Inflammatory macrophage (primary cell): ENCODE measurements at regions not wholly inside any gene's neighbourhood (a gene's known extent, or its start where the extent isn't known, plus 50 kb on each side); places are given as distances from the start of the nearest gene placed in this dataset.
"Not testable (repeated sequence)": the region's sequence is repeated elsewhere in the genome, so short reads cannot be mapped to it uniquely, and the experiment has no call there.

Experiments
- DNase-seq, 2 donors: peaks; one replicate each; pipeline ENCODE4 v3.0.0-alpha.2; 2020 to 2022

DNA sequence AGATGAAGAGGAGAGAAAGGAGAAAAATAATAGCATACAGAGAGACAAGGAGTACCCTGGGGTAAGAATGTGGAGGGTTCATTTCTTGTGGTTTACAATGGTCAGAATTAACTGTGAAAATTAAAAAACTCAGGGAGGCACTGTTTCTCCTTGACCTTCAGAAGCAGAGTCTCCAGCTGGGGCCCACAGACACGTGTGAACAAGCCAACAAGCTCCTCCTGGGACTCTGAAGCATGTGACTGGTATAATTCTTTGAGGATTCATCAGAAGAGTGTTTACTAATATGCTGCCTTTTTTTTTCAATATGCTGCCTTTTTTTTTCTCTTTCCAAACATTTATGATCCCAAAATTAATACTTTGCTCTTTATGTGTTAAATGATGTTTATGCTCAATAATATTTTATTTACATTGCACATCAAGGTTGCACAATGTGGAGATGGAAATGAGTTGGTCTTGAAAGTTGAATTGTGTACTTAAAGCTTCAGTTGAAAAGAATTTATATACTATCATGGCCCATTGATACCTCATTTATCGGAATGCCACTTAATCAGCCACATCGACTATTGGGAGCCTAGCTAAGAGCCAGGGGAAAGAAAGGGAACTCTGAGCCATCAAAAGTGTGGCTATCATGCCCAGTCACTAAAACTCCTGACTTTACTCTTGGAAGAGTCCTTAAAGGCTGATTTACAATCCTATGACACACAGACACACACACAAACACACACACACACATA is 134.7 kb upstream of the RHOBTB1 start:
- no peak for DNase-seq

DNA sequence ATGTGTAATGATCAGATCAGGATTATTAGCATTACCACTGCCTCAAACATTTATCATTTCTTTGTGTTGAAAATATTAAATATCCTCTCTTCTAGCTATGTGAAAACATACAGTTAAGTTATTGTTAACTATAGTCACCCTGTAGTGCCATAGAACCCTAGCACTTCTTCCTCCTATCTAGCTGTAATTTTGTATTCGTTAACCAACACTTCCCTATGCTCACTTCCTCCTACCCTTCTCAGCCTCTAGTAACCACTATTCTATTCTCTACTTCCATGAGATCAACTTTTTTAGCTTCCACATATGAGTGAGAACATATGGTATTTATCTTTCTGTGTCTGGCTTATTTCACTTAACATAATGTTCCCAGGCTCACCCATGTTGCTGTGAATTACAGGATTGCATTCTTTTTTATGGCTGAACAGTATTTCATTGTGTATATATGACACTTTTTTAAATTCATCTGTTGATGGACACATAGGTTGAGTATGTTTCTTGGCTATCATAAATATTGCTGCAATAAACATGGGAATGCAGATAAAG is 132.7 kb upstream of the RHOBTB1 start:
- peak in 1 of 2 donors; percentile 14 for DNase-seq

DNA sequence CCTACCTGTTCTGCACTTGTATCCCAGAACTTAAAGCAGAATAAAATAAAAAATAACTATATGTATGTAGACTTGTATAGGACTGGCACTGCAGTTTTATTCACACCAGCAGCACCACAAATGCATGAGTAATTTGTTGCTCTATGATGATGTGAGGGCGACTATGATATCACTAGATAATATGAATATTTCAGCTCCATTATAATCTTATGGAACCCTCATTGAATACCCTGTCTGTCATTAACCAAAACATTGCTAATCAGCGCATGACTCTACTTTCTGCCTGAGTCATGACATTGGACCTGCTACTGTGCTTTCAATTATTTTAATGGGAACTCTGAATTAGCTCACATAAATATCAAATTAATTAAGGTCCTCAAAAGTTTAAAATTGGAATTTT is 129.4 kb upstream of the RHOBTB1 start:
- DNase-seq: no peak

GRCh38 chr10:61071580-61071979 is 127.6 kb upstream of the RHOBTB1 start:
- no peak for DNase-seq

DNA sequence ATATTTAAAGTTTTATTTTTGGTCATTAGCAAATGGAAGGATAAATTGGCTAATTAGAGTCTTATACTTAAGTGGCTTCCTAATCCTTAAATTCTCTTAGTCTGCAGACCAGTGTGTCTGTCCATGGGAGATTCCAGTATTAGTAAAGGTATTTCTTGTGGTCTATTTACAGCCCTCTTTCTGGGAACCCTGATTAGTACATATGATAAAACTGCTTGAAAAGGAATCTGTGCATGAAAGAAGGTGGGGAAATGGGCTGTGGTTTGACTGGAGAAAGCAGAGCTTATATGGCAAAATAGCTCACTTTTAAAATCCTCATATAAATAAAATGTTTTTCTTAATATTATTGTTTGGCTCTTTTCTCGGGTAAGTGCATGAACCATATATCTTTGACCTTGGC is 124.5 kb upstream of the RHOBTB1 start:
- no peak for DNase-seq

DNA sequence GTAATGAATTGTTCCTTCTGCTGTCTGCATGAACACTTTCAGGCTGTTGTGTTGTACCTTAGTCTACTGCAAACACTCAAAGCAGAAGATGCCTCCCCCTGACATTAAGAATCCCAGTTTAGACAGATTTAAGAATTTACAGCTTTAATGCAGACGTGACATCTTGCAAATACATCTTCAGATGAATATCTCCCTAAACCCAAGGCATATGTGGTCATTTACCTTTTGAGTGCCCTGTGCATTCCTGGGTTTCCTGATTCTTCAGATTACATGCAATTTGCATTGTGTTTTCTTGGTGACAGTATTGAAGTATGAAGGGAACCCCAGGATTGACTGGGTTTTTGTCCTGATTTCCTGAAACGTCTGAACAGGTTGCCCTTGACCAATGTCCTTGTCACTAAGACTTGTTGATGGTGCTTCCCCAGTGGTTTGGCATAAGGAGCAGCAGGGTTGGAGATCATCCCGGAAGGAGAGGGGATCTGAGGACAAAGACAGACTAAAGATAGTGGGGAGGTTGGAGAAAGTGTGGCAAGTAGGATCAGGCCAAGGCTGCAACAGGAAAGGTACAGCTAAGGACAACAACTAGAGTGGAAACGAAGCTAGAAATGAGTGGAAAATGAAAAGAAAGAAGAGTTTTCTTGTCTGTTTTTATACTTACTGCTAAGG is 123.8 kb upstream of the RHOBTB1 start:
- no peak for DNase-seq

- no peak for DNase-seq
Measured at GRCh38 chr10:61066661-61067344, 122.8 kb upstream of the RHOBTB1 start.

DNA sequence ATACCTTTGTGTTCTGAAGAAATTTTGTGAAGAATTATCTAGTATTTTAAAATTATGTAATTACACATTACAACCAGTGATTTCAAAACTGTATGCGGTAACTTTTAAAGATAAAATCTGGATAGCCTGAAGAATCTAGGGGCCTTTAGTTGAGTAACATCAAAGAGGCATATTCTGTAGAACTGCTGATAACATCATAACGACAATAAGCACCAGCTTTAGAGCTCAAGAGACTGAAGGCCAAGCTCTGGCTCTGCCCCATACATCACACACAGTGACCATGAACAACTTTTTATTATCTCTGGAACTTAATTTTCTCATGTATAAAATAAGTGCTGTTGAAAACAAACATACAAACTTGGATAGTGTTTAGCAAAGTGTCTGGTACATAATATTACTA is 121.1 kb upstream of the RHOBTB1 start:
- no peak for DNase-seq

- no peak for DNase-seq
Measured at GRCh38 chr10:61064356-61064755, 120.4 kb upstream of the RHOBTB1 start.

DNA sequence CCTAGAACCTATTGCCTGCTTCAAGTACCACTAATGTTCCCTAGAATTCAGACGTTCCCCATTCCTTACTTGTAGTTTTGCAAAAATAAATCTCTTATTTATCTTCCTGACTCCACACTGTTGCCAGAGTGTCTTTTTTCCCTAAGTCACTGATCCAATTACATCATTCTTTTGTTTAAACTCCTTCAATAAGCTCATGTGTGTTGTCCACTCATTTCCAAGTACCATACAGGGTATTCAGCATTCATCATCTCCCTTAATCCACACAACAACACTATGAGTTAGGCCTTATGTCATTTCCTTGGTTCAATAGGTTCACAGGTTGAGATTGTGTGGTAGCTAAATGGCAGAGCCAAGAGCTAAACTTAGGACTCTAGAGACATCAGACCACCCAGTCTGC is 119.9 kb upstream of the RHOBTB1 start:
- DNase-seq: no peak

DNA sequence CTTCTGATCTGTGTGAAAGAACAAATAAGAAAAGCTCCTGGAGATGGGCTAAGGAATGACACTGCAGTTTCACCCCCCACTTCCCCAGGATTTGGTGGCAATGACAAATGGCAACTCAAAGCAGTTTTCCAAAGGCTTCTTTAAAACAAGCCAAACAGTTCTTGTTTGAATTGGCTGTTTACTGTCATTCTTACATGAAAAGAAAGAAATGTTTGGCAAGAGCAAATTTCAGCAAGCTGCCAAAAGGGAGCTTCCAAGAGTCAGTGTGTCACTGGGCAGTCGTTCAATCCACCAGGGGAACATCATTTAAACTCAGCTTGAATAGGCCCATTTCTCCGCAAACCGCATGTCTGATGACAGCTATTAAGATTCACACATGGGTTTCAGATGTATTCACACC is 119.0 kb upstream of the RHOBTB1 start:
- DNase-seq: no peak

- DNase-seq: no peak
Measured at GRCh38 chr10:61061923-61062504, 118.0 kb upstream of the RHOBTB1 start.

DNA sequence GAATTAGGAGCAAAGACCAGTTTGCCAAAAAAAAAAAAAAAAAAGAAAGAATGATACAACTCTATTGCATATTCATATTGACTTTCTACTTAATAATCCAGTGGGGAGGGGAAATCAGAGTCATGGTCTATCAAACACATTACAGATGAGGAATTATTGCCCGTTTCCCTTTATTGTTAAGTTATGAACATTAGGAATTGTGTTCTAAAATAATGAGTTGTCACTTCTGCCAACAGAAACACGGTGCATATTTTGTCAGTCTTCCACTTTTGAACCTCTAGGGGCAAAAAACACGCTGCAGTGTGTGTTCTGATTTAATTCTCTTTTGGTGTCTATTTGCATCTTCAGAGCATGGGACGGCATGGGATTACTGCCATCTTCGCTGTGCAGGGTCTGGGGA is 115.7 kb upstream of the RHOBTB1 start:
- no peak for DNase-seq

DNA sequence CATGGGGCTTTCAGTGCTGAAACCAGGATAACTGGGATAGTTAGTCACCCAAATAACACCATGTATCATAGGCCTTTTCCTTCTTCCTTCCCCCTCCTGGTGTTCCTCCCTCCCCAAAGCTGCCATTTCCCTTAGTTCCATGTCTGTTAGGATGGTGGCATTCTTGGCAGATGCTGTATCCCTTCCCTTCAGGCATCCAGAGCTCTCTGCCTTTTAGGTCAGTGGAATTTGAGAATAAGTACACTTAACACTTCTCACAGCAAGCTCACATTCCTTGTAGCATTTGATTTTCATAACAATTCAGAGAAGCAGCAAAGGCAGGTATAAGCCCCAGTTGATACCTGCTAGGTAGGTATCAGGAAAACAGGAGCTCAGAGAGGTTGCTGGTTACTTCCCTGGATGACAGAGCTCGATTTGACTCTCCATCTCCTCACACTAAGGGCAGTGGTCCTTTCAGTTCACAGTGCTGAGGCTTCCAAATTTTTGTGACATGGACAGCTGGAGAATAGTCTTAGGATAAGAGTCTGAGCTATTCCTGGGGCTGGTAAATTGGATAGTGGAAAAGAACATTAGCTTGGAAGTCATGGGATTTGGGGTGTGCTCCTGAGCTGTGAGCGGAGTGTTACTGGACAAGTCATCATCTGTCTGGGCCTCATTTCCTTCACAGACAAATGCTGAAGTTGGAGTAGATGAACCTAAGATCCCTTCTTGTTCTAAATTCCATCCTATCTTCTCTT is 108.7 kb upstream of the RHOBTB1 start:
- no peak for DNase-seq

GRCh38 chr10:61051344-61051743 is 107.4 kb upstream of the RHOBTB1 start:
- no peak for DNase-seq

DNA sequence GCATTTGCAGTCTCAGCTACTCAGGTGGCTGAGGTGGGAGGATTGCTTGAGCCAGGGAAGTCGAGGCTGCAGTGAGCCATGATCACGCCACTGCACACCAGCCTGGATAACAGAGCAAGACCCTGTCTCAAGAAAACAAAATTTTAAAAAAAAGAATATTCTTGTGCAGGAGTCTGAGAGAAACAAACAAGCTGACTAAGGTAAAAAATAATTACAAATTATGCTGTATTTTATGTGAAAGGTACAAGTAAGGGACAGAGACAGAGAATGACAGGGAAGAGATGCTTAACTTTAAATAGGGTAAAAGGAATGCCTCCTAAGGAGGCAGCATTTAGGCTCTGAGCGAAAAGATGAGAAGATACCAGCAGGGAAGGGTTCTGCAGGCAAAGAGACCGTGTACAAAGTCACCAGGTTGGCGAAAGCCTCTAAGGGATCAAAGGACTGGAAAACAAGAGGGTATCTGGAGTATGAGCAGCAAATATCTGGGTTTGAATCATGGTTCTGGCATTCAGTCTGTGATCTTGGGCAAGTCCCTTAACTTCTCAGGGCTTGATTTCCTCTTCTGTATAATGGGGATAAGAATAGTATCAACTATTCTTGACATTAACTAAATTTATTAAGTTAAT is 106.2 kb upstream of the RHOBTB1 start:
- DNase-seq: no peak

- DNase-seq: no peak
Measured at GRCh38 chr10:61049386-61049785, 105.4 kb upstream of the RHOBTB1 start.

- DNase-seq: no peak
Measured at GRCh38 chr10:61047788-61048560, 104.0 kb upstream of the RHOBTB1 start.

DNA sequence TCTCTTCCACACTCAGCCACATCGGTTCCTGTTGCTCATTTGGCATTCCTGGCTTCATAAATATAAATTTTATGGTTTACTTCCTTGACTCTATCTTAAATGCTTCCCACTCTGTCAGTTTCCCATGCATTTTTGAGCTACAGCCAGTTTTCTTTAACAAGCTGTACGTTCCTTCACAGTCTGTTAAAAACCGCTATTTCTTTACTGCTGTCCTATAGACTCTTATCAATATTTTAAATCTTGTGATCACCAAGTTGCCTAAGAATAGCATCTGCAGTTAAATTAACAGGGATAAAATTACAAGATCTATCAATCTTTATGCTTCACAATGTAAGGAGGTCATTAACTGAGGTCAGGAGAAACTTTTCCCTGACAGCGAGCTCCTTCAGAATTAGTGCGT is 103.1 kb upstream of the RHOBTB1 start:
- no peak for DNase-seq

- not testable (repeated sequence) for DNase-seq
Measured at GRCh38 chr10:61045480-61045879, 101.5 kb upstream of the RHOBTB1 start.

DNA sequence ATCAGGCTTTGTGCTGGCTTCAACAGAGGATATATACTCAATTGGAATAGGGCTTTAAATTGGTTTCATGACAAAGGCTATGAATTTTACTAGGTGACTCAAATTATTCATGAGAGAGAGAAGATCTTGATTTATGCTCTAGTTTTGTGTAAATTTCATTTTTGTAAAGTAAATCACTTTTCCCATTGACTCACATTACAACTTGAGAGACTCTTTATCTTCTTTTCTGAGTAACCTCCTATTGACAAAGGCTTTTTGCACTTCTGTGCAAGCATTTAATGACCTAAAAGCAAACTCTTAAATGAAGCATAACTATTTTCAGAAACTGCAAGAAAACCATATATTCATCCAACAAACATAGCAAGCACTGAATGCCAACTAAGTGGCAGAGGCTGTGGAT is 98.5 kb upstream of the RHOBTB1 start:
- no peak for DNase-seq
